Trophoblast cell (in vitro differentiated cells and primary cell): ENCODE measurements at regions not wholly inside any gene's neighbourhood (a gene's known extent, or its start where the extent isn't known, plus 50 kb on each side); places are given as distances from the start of the nearest gene placed in this dataset.

Source experiments
- DNase-seq, 2 donors: peaks; one replicate each; pipeline ENCODE4 v3.0.0-alpha.2; 2016
- H2AFZ ChIP-seq: 2 replicates; pipeline ENCODE4 v1.6.1; 2013; ENCODE audit warnings: low read length, moderate library complexity, mild to moderate bottlenecking; ENCODE audit not compliant: insufficient read depth, poor library complexity
- H2AK5ac ChIP-seq: 2 replicates; pipeline ENCODE4 v1.6.1; 2013; ENCODE audit warnings: mild to moderate bottlenecking, low read length
- H2BK120ac ChIP-seq: 2 replicates; pipeline ENCODE4 v1.6.1; 2013; ENCODE audit warnings: low read length, mild to moderate bottlenecking, moderate library complexity; ENCODE audit not compliant: insufficient read depth, poor library complexity
- H2BK12ac ChIP-seq: 2 replicates; pipeline ENCODE4 v1.6.1; 2013; ENCODE audit warnings: mild to moderate bottlenecking, low read length, moderate library complexity
- H2BK5ac ChIP-seq: 2 replicates; pipeline ENCODE4 v1.6.1; 2013; ENCODE audit warnings: low read length, low read depth, moderate library complexity, mild to moderate bottlenecking; ENCODE audit not compliant: poor library complexity
- H3K14ac ChIP-seq: 2 replicates; pipeline ENCODE4 v1.6.1; 2013; ENCODE audit warnings: mild to moderate bottlenecking, low read length
- H3K18ac ChIP-seq: 2 replicates; pipeline ENCODE4 v1.6.1; 2013; ENCODE audit warnings: mild to moderate bottlenecking, low read length
- H3K23ac ChIP-seq: 2 replicates; pipeline ENCODE4 v1.6.1; 2013; ENCODE audit warnings: low read length
- H3K27ac ChIP-seq: 2 replicates; pipeline ENCODE4 v1.5.1; 2013; ENCODE audit warnings: low read depth, mild to moderate bottlenecking, inconsistent platforms, low read length, moderate library complexity
- H3K27me3 ChIP-seq: 2 replicates; pipeline ENCODE4 v1.6.1; 2013; ENCODE audit warnings: inconsistent platforms, mild to moderate bottlenecking, low read length, moderate library complexity; ENCODE audit not compliant: insufficient read depth
- H3K36me3 ChIP-seq, 2 experiments: 1 replicate in 1 of 2; 2 replicates in 1 of 2; pipeline ENCODE4 v1.6.1; 2013; ENCODE audit warnings: low read length in 2 of 2, mild to moderate bottlenecking in 2 of 2, moderate library complexity in 1 of 2; ENCODE audit not compliant: insufficient read depth in 2 of 2, control insufficient read depth in 1 of 2
- H3K4ac ChIP-seq: 2 replicates; pipeline ENCODE4 v1.6.1; 2013; ENCODE audit warnings: low read depth, mild to moderate bottlenecking, low read length, moderate library complexity
- H3K4me1 ChIP-seq, 2 experiments: 1 replicate in 1 of 2; 2 replicates in 1 of 2; pipeline ENCODE4 v1.6.1; 2013; ENCODE audit warnings: low read length in 2 of 2, mild to moderate bottlenecking in 2 of 2, moderate library complexity in 1 of 2; ENCODE audit not compliant: insufficient read depth in 2 of 2, control insufficient read depth in 1 of 2
- H3K4me2 ChIP-seq: 2 replicates; pipeline ENCODE4 v1.6.1; 2013; ENCODE audit warnings: inconsistent platforms, mild to moderate bottlenecking, low read length, moderate library complexity
- H3K4me3 ChIP-seq: 2 replicates; pipeline ENCODE4 v1.5.1; 2013; ENCODE audit warnings: mild to moderate bottlenecking, low read depth, low read length, inconsistent platforms
- H3K79me1 ChIP-seq: one replicate; pipeline ENCODE4 v1.6.1; 2013; ENCODE audit warnings: low read length
- H3K79me2 ChIP-seq: 2 replicates; pipeline ENCODE4 v1.6.1; 2013; ENCODE audit warnings: low read length, mild to moderate bottlenecking; ENCODE audit not compliant: control insufficient read depth, insufficient read depth, poor library complexity
- H3K9ac ChIP-seq: 2 replicates; pipeline ENCODE4 v1.6.1; 2013; ENCODE audit warnings: mild to moderate bottlenecking, low read length
- H3K9me3 ChIP-seq: 2 replicates; pipeline ENCODE4 v1.6.1; 2013; ENCODE audit warnings: low read depth, mild to moderate bottlenecking, control low read depth, inconsistent platforms, low read length; ENCODE audit not compliant: insufficient read depth
- H4K12ac ChIP-seq: 2 replicates; pipeline ENCODE4 v1.6.1; 2013; ENCODE audit warnings: low read depth, mild to moderate bottlenecking, low read length, moderate library complexity
- H4K8ac ChIP-seq: 2 replicates; pipeline ENCODE4 v1.6.1; 2013; ENCODE audit warnings: low read depth, mild to moderate bottlenecking, low read length, moderate library complexity
- H4K91ac ChIP-seq: one replicate; pipeline ENCODE4 v1.6.1; 2013; ENCODE audit warnings: low read depth, mild to moderate bottlenecking, low read length, moderate library complexity
- WGBS: extraction: QIAGEN DNeasy Blood & Tissue Kit; methylation state at CpG from one replicate; pipeline ENCODE4 v1.1.7; 2013; ENCODE audit warnings: missing lambda C conversion rate; ENCODE audit not compliant: insufficient read length, insufficient coverage; ENCODE audit errors: extremely low coverage; 5-methylcytosine and 5-hydroxymethylcytosine counted together

DNA sequence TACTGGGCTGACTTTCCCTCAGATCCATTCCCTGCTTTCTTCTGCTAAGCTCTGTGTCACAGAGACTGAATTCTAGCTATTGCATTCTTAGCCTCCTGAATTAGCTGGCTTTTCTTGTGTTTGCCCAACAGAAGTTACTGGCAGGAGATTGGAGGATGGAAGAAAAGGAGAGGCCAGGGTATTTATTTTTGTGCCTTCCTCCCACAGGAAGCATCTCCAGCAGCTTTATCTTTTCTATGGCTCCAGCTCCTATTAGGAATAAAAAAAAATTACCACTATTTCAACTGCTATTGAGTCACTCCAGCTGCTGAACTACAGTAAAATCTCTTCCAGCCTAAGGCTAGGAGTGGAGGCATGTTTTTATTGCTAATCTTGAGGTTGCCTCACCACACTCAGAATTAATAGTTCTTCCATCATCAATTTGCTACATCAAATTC lies 492.4 kb downstream of the RFPL4B start:
- no peaks in the 10 kb centered on the region for H3K27me3 ChIP-seq
- H4K12ac ChIP-seq = no peak overlapping the region
- no peaks in the 10 kb centered on the region for H3K79me1 ChIP-seq
- H3K4me1 ChIP-seq = peaks cover 0 to 1% of the 10 kb centered on the region in 2 experiments
- H3K9ac ChIP-seq = no peak overlapping the region
- H3K9me3 ChIP-seq = no peaks in the 10 kb centered on the region
- no peak overlapping the region for H3K23ac ChIP-seq
- H2BK5ac ChIP-seq = no peak overlapping the region
- no peak overlapping the region for H3K4ac ChIP-seq
- no peak overlapping the region for H2BK120ac ChIP-seq
- H3K27ac ChIP-seq = no peak overlapping the region
- H3K36me3 ChIP-seq = no peaks in the 10 kb centered on the region
- no peak overlapping the region for H2AFZ ChIP-seq
- H4K8ac ChIP-seq = no peak overlapping the region
- H2BK12ac ChIP-seq = no peak overlapping the region
- no peak overlapping the region for H4K91ac ChIP-seq
- H3K18ac ChIP-seq = no peak overlapping the region
- DNase-seq = peak in 1 of 2 donors; percentile 7
- H3K14ac ChIP-seq = no peak overlapping the region
- H3K4me3 ChIP-seq = no peak overlapping the region
- H2AK5ac ChIP-seq = no peak overlapping the region
- no peaks in the 10 kb centered on the region for H3K79me2 ChIP-seq
- H3K4me2 ChIP-seq = no peak overlapping the region

DNA sequence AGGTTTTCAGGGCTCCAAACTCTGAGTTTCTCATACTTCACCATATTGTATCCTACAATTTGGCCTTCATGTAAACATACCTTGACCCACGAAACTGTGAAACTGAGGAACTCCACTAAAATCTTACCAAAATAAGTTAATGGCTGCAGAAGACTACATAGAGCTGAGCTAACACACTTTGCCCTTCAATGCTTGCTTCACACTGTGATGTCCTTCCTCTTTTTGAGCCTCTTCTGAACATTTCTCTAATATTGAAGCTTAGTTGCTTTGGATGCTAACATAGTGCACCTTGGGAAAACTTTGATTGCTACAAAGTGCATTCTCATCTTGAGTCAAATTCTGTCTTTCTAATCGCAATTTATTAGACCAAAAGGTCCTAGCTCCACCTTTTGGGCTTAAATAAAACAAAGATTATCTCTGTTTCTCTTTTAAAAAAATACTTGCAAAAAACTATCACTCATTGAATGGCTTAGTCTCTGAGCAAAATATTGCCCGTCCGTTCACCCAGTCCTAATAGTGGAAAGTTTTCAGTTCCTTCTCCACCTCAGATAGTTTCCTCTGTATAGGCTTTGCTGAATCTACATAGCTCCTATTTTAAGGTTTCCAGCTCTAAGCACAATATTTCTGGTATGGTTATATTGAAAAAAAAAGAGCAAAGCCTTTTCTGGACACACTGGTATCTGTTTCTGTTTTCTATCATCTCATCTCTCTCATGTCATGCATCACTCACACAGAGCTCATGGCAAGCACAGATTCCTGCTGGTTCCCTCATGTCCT lies 494.6 kb downstream of the RFPL4B start:
- Histone ChIP-seq H3K27ac (no peak overlapping the region), H4K8ac (no peak overlapping the region), H4K91ac (no peak overlapping the region), H2BK120ac (no peak overlapping the region), H3K18ac (no peak overlapping the region), H3K4me3 (no peak overlapping the region), H3K23ac (no peak overlapping the region), H2BK12ac (no peak overlapping the region), H3K9ac (no peak overlapping the region), H3K4me1 (peaks cover 0 to 1% of the 10 kb centered on the region in 2 experiments), H3K79me1 (no peaks in the 10 kb centered on the region), H3K14ac (no peak overlapping the region), H3K36me3 (no peaks in the 10 kb centered on the region), H3K27me3 (no peaks in the 10 kb centered on the region), H3K9me3 (no peaks in the 10 kb centered on the region), H2AK5ac (no peak overlapping the region), H4K12ac (no peak overlapping the region), H2AFZ (no peak overlapping the region), H3K4ac (no peak overlapping the region), H3K4me2 (no peak overlapping the region), H2BK5ac (no peak overlapping the region), H3K79me2 (no peaks in the 10 kb centered on the region)
- no peak for DNase-seq
- no CpG with 5 or more reads among the region's 4 CpGs for whole genome bisulfite sequencing

DNA sequence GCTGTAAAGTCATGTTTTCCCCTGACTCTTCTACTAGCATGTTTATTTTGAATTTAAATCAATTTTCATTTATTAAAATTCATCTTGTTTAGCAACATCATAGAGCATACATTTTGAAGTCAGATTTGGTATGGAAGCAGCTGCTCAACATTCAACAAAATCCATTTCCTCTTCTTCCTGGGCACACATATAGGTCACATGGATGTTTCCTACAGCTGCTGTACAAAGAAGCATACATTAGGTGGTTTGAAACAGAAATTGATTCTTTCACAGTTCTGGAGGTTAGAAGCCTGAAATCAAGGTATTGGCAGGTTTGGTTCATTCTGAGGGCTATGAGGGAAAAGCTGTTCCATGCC lies 495.2 kb downstream of the RFPL4B start:
- Histone ChIP-seq H3K79me1 (no peaks in the 10 kb centered on the region), H3K4ac (no peak overlapping the region), H3K36me3 (no peaks in the 10 kb centered on the region), H3K9ac (no peak overlapping the region), H3K9me3 (no peaks in the 10 kb centered on the region), H2BK12ac (no peak overlapping the region), H3K4me3 (no peak overlapping the region), H3K14ac (no peak overlapping the region), H3K18ac (no peak overlapping the region), H3K27ac (no peak overlapping the region), H4K91ac (no peak overlapping the region), H4K12ac (no peak overlapping the region), H2AK5ac (no peak overlapping the region), H3K79me2 (no peaks in the 10 kb centered on the region), H2AFZ (no peak overlapping the region), H3K4me1 (peaks cover 0 to 1% of the 10 kb centered on the region in 2 experiments), H3K23ac (no peak overlapping the region), H3K4me2 (no peak overlapping the region), H2BK120ac (no peak overlapping the region), H3K27me3 (no peaks in the 10 kb centered on the region), H2BK5ac (no peak overlapping the region), H4K8ac (no peak overlapping the region)
- DNase-seq = no peak

DNA sequence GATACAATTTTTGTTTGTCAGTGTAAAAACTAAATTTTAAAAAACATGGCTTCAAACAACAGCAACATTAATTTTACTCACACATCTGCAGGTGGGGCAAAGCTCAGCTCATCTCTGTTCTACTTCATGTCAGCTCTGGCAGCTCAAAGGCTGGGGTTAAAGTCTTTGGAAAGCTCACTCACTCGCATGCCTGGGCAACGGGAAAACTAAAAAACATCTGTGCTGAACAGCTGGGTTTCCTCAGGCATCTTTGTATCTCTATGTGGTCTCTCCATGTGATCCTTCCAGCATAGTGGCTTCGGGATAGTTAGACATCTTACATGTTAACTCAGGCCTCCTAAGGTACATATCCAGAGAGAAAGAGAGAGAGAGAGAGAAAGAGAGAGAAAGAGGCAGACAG lies 499.6 kb downstream of the RFPL4B start:
- no peak overlapping the region for H4K8ac ChIP-seq
- H2BK5ac ChIP-seq = no peak overlapping the region
- no peak overlapping the region for H2BK12ac ChIP-seq
- no peak overlapping the region for H3K14ac ChIP-seq
- H3K4me3 ChIP-seq = no peak overlapping the region
- H3K27me3 ChIP-seq = no peaks in the 10 kb centered on the region
- no peak overlapping the region for H3K4me2 ChIP-seq
- H4K12ac ChIP-seq = no peak overlapping the region
- no peak overlapping the region for H2AK5ac ChIP-seq
- no peaks in the 10 kb centered on the region for H3K36me3 ChIP-seq
- no peak overlapping the region for H3K23ac ChIP-seq
- no peaks in the 10 kb centered on the region for H3K79me1 ChIP-seq
- H3K18ac ChIP-seq = no peak overlapping the region
- no CpG with 5 or more reads among the region's 3 CpGs for WGBS
- H2AFZ ChIP-seq = no peak overlapping the region
- no peak overlapping the region for H3K4ac ChIP-seq
- DNase-seq = no peak
- H3K9me3 ChIP-seq = no peaks in the 10 kb centered on the region
- H3K9ac ChIP-seq = no peak overlapping the region
- no peak overlapping the region for H2BK120ac ChIP-seq
- H3K4me1 ChIP-seq = no peaks in the 10 kb centered on the region
- no peak overlapping the region for H3K27ac ChIP-seq
- no peak overlapping the region for H4K91ac ChIP-seq
- H3K79me2 ChIP-seq = no peaks in the 10 kb centered on the region
